ENCODE measurements at regions not wholly inside any gene's neighbourhood (a gene's known extent, or its start where the extent isn't known, plus 50 kb on each side); places are given as distances from the start of the nearest gene placed in this dataset.
A peak's percentile ranks its signal among the peaks of the same experiment; 100 is the strongest.

DNA sequence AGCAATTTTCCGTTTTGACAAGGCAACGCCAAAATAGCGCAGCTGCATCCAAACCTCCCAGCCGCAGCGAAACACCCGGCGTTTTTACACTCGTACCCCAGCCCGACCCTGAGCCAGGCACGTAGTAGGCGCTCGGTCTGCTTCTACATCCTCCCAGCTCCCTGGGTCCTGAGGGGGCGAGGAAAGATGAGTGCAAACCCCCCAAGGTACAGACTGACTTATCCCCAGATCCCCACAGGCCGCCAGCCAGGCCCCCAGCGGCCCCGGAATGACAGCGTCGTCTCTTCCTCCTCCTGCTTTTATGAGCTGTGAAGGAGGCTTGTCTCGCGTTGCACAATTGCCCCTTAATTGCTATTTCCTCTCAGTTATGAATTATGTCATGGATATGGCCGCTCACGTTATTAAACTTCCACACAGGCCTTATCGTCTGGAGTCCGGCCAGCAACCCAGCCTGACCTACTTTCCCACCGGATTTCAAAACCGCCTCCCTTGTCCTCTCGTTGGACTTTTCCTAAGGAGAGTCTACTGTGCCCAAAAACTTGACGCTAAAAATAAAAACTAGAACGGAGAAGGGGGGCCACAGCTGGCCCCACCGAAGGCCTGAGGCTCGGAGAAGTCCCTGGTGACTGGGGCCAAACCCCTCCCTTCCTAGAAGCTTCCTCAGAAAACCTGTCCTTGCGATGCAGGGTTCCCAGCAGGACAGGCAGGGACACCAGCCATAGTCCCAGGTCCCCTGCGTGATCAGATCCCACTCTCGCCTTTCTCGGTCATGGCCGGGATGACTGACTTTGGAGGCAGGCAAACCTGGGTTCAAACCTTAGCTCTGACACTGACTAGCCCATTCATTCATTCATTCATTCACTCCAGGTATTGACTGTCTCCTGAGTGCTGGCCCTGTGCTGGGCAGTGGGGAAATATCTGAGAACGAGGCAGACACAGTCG lies 130.9 kb upstream of the PTPN1 start:
- no peak for DNase-seq (ENCODE audit: low read depth)

DNA sequence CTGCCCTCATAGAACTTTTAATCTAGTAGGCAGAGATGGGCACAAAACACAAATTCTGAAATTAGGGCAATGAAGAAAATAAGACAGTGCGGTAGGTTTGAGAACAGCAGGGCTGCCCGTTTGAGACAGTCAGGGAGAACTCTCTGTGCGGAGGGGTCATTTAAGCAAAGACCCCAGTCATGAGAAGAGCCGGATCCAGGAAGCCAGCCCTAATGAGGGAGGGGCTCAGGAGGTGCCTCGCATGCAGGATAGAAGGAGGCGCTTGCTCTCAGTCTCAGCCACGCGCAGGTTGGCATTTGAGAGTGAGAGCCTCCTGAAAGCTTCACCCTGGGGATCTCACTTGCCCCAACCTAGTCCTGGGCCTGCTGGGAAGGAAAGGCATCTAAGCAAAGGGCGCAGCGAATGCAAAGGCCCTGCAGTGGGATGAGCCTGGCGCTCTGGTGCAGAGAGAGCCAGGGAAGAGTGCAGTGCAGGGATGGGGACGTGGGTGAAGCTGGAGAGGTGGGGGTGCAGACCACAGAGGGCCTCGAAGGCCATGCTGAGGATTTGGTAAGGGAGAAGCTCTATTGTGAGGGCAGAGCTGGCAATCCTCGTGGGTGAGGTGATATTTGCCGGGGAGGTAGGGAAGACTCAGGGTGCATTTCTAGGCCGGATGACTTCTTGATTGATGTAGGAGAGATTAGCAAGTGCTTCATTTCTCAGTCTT lies 130.0 kb upstream of the PTPN1 start:
- DNase-seq (ENCODE audit: low read depth): no peak

DNA sequence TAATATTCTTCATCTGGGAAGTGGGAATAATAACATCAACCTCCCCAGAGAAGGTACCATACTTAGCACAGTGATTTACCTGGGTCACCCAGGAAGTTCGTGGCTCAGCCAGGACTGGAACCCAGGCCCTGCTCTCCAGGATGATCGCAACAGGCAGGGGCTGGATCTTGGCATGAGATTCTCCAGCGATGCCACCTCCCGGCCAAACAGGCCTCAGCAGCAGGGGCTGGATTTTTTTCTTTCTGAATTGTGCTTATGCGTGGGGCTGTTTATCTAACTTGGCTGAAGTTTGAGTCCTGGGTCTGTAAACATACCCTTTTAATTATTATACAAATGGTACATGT lies 129.5 kb upstream of the PTPN1 start:
- no peak for DNase-seq (ENCODE audit: low read depth)

DNA sequence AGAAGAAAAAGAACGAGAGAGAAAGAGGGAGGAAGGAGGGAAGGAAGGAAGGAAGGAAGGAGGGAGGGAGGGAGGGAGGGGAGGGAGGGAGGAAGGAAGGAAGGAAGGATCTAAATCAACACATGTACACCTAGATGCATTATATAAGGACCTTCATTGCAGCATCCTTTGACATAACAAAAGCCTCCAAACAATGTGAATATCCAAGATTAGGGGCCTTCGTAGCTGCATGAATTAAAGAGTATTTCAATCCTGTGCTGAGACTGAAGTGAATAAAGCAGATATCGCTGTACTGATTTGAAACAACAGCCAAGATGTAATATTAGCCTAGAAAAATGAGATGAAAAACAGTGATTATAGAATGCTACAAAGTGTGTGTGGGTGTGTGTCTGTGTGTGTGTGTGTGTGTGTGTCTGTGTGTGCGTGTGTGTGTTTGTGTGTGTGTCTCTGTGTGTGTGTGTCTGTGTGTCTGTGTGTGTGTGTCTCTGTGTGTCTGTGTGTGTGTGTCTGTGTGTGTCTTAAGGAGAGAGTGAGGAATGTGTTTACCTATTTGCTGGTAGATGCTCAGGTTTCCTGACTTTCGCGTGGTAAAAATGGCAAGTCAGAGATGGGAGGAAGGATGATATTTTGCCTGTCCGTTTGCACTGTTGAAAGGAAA lies 129.0 kb upstream of the PTPN1 start:
- DNase-seq (ENCODE audit: low read depth): no peak

DNA sequence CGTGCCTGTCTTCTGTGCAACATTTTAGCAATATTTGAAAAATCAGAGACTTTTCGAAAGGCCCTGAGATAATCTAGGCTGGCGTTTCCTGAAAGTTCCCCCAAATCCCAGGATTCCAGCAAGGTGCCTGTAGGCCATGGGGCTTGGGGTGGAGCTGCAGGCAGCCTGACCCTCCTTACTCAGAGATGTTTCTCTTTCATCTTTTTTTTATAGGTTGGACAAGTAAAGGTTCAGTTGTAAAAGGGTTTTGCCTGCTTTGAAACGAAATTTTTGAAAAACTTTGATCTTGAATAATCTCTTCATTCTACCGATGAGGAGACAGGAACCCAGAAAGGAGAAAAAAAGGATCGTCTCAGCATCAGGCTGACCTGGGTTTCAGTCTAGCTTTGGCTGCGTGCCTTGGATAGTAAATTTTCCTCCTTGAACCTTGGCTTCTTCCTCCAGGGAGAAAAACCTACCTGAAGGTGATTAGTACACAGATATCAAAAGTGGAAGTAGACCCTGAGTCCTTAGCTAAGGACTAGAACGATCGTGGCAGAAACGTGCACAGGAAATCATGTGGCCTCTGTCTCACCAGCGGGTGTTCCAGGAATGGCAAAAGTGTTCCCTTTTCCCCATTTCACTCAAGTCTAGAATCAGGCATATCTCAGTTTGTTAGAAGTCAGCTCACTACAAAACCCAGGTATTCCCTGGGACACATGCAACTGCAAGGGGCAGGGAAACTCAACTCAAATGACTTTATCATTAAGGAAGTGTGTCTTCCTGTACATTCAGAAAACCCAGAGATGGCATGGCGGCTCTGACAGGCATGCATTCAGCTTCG lies 128.2 kb upstream of the PTPN1 start:
- no peak for DNase-seq (ENCODE audit: low read depth)

DNA sequence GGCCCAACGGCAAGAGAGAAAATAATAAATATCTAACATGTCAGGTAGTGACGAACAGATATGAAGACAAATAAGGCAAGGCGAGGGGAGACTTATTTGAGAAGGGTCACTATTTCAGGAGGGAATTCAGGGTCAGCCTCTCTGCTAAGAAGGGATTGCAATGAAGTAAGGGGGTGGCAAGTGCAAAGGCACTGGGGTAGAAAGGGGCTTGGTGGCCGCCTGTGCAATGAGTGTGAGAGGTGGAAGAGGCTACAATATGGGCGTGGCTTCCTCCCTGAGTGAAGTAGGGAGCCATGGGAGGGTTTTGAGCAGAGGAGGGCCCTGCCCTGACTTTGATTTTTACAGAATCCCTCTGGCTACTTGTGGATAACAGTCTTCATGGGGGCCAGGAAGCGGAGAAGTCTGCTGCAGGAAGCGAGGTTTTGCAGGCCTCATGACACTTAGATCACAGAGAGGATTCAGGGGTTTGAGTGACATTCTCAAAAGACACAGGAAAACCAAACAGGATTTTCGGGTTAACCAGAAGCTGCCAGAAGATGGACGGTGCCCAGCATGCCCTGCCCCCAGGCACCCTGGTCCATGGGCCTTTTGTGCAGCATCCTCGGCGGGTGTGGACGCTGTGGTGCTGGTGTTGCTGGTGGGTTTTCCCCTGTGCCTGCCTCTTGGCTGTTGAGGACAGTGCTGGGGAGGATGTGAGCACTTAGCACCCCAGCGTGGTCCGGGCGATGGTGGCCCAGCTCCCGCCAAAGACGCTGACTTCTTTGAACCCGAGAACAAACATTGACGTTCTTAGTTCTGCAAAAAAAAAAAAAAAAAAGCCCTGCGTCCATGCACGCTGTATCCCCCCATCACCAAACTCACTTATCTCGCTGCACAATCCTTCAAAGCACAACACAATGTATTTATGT lies 124.2 kb upstream of the PTPN1 start:
- DNase-seq (ENCODE audit: low read depth): peak; percentile 7

DNA sequence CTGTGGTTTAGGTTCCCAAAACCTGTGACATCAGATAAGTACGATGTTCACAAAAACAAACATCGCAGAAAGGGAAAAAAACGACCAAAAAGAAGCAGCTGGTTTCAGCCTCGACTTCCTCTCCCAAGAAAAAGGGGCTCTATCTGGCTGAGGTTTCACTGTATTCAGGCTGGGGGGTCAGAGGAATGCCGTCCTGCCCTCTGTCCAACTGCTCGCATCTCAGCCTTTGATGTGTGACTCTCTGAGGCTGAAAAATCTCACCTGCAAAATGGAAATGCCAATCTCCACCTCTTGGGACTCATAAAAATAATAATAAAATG lies 123.6 kb upstream of the PTPN1 start:
- DNase-seq (ENCODE audit: low read depth): no peak

DNA sequence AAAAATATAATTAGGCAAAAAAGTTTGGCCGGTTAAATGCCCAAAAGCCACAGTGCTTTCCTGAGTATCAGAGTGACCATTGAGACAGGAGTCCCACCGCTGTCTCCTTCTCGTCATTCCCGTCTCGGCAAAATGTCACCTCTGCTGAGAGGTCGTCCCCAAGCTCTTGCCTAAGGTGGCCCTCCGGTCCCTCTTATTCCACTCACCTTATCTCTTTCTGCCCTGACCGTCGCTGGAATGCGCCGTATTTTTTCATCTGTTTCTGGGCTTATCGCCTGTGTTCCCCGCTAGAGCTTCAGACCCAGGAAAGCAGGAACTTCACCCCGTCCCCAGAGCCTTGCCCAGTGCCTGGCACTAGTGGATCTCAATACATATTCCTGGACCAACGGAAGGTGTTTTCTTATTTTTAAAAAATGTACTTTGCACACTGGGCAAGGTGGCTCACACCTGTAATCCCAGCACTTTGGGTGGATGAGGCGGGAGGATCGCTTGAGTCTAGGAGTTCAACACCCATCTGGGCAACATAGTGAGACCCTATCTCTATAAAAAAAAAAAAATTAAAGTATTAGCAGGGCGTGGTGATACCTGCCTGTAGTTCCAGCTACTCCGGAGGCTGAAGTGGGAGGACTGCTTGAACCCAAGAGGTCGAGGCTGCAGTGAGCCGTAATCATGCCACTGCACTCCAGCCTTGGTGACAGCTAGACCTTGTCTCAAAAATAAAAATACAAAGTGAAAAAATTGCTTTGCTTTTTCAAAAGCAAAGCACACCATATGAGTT lies 122.8 kb upstream of the PTPN1 start:
- no peak for DNase-seq (ENCODE audit: low read depth)

DNA sequence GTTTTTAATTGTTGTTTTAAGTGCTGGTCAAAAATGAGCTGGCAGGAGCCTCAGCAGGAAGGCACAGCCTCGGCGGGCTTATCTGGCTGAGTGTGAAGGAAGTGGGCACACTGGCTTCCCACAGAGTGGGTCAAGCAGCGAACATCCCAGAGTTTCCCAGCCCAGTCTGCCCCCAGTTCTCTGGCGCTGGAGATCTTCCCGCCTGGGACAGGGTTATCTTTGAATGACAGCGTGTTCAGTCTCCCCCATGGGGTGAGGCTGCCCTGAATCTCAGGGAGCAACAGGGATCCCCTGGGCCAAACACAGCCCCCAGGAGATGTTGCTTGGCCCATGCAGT lies 122.2 kb upstream of the PTPN1 start:
- DNase-seq (ENCODE audit: low read depth): no peak

DNA sequence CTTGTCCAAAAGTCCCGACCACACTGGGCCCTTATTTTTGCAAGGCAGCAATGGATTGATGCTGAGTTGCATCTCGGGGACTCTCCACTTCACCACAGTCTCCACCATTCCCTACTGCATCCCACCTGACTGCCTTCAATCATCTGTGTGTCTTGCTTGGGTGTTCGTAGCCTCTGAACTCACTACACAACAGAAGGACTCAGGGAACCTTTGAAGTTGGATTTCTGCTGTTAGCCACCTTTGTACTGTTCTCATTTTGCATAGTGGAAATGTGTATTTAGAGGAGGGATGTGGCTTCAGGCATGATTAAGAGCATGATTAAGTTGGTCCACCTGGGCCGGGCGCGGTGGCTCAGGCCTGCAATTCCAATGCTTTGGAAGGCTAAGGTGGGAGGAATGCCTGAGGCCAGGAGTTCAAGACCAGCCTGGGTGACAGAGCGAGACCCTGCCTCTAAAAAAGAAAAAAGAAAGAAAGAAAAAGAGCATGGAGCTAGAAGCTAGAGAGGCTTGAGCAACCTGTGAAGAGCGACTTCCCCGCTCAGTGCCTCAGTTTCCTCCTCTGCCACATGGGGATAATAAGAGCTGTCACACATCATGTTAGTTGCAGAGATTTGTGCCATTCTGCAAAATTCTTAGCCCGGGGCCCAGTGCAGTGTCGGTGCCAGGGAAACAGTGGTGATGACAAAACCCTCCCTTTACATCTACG lies 121.3 kb upstream of the PTPN1 start:
- no peak for DNase-seq (ENCODE audit: low read depth)

DNA sequence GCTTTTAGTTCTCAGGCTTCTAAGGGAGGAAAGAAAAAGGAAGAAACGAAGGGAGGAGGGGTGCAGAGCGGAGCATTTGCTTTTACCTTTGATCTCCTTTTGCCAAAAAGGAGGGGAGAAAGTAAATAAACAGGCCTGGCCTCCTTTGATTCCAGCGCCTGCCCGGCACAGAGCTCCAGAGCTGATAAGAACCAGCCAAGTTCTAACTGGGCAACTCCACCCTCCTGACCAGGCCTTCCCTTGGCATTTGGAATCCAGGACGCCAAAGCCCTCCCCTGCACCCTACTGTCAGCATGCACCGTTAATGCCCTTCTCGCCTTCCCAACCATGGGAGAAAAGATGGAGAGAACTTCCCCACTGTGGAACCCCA lies 120.8 kb upstream of the PTPN1 start:
- DNase-seq (ENCODE audit: low read depth): no peak

DNA sequence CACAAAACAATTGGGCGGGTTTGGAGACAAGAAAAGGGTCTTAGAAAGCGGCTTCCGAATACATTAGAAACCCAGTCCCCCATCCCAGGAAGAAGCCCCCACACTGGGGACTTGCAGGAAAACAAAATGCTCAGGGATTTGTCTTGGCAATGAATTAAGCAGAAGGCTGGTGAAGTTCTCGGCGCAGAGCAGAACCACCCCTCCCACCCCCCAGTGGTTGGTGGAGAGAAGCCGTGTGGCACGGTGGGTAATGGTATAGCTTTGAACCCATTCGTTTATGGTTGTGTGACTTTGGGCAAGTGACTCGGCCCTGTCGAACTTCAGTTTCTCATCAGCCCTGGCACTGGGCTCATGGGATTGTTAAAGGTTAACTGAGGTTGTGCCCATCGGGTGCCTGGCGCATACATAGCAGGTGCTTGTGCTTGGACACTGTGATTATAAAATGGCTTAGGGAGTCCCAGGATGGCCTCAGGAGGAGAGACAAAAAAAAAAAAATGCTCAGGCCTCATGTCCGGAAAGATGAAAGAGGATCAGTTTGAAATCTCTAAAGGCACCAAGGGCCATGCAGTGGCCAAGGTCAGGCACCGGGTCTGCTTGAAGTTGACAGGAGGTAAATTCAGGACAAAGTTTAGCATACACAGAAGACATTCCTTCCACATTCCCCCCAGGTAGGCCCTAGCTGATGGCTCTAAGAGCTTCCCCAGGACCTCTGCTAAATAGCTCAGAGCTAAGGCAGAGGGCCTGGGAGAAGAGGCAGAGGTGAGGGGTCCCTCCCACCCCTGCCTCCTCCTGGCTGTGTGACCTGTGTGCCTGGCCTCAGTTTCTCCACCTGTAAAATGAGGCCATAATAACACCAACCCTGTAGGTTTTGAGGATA lies 120.1 kb upstream of the PTPN1 start:
- DNase-seq (ENCODE audit: low read depth): no peak

DNA sequence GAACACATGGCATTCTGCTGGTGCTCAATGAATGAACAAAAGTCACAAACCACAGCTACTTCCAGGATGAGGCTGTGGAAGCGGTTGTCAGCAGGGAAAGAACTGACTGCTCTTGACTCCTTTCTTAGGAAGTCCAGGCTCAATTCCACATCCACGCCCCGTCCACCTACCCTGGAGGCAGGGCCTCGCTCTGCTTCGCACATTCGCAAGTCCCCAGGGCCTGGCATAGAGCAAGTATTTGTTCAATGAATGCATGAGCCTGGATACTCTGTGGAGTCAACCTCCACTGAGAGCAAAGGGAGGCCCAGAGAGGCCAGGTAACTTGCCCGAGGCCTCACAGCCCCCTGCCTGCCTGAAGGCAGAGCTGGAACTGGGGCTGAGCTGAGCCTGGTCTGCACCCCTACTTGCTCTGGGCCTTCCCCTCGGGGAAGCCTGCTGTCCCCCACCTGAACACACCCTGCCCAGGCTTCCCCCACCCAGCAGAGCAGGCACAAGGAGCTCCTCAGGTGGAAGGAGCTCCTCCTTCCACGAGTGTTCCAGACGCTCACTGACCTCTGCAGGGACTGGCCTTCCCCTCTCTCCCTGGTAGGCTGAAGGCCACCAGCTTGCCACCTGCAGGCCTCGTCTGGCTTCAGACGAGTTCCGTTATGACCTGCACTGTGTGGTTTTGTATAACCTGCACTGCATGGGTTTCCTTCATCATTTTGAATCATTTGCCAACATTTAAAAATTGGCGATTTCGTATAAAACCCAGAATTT lies 119.3 kb upstream of the PTPN1 start:
- DNase-seq (ENCODE audit: low read depth): no peak

DNA sequence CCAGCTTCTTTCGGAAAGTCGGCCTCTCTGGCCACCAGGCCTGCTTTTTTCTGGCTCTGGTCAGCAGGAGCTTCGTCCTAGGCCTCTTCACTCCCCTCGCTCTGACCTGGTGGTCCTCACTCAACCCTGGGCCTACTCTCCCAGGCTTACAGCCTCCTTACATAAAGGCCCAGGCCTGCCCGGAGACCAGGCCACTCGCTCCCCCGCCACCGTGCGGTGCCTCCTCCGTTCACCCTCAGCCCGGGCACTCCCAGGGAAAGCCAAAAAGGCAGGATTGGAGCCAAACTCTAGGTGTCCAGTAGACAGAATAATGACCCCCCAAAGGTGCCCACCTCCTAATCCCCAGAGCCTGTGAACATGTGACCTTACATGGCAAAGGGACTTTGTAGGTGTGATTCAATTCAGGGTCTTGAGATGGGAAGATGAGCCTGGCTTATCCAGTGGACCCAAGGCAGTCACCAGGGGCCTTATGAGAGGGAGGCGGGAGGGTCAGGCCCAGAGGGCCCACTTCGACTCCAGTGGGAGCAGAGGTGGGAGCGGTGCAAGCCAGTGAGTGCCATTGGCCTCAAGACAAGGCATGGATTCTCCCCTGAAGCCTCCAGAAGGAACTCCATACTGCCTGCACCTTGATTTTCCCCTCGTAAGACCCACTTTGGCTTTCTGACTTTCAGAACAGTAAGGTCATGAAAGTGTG lies 118.6 kb upstream of the PTPN1 start:
- DNase-seq (ENCODE audit: low read depth): no peak

DNA sequence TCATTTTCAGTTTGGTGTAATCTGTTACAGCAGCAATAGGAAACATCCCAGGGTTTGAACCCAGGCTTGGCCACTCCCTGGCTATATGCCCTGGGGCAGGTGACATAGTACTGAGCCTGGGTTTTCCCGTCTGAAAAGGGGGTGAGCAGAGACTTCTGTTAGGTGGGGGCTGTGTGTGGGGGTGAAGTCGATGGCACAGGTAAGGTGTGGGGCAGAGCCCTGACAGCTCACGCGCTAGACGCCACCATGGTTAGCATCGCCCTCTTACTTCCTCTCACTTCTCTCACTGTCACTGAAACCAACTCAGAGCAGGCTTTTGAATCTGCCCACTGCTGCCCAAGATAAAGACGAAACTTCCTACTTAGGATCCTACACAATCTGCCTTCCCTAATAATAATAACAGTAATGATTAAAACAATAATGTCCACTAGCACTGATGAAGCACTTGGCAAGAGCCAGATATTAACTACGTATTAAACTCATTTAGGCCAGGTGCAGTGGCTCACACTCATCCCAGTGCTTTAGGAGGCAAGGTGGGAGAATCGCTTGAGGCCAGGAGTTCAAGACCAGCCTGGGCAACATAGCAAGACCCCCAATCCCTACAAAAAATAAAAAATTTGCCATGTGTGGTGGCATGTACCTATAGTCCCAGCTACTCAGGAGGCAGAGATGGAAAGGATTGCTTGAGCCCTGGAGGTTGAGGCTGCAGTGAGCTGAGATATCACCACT lies 117.9 kb upstream of the PTPN1 start:
- no peak for DNase-seq (ENCODE audit: low read depth)

DNA sequence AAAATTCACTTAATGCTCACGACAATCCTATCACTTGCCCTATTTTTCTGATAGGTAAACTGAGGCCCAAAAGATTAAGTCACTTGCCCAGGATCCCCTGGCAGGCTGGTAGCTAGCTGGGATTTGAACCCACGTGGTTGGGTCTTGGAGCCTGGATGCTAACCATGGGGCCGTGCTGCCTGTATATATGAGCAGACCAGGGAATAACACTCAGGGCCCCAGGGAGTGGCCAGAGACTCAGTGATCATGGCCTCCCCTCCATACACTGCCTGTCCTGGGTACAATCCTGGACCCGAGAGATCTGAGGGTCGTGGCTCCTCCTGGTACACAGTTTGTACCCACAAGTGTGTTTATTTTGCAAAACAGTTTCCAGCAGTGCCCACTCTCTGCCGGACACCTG lies 116.9 kb upstream of the PTPN1 start:
- no peak for DNase-seq (ENCODE audit: low read depth)

DNA sequence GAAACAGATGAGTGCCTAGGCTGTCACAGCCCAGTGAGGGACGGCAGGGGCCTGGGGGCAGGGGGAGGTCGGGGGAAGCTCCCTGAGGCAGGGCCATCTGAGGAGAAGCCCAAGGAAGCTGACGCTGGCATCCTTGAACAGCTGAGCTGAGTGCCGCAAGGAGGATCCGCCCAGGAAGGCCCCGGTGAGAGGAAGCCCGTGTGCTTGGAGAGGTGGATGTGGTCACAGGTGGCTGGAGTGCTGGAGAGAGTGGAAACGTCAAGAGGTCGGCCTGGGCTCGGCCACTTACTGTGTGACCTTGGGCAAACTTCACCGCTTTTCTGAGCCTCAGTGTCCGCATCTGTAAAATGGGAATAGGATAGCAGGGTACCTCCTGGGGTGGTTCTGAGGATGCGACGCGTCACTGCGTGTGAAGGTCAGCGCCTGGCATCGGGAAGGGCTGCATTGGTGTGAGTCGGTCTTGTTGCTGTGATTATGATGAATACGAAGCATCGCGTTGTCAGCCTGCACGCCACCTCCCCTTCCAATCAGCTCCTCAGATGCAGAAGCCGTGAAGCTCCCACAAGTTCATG lies 116.1 kb upstream of the PTPN1 start:
- DNase-seq (ENCODE audit: low read depth): no peak

Measured in activated T-helper 9 cell treated with anti-CD3 and anti-CD28 coated beads, Interleukin-2, amount 50 U/mL, for 16 hours (primary cell).